ENCODE measurements at regions not wholly inside any gene's neighbourhood (a gene's known extent, or its start where the extent isn't known, plus 50 kb on each side); places are given as distances from the start of the nearest gene placed in this dataset.

GRCh38 chr6:126280287-126280686 is 59.6 kb upstream of the CENPW start:
- no peak overlapping the region for H3K4me3 Mint-ChIP-seq
- no peak overlapping the region for H3K27ac Mint-ChIP-seq
- DNase-seq = no peak
- H3K4me1 Mint-ChIP-seq (ENCODE audit: low read depth) = no peaks in the 10 kb centered on the region
- TF ChIP-seq CTCF (IDR thresholded peaks at IDR 0.05) = no peak
- H3K36me3 Mint-ChIP-seq (ENCODE audit: low read depth) = no peaks in the 10 kb centered on the region
- H3K27me3 Mint-ChIP-seq (ENCODE audit: insufficient read depth) = no peaks in the 10 kb centered on the region; the same call in 1 of the 2 replicates
- H3K9me3 Mint-ChIP-seq = no peaks in the 10 kb centered on the region

- Mint-ChIP-seq H3K36me3 (ENCODE audit: low read depth) (no peaks in the 10 kb centered on the region), H3K9me3 (no peaks in the 10 kb centered on the region), H3K4me1 (ENCODE audit: low read depth) (no peaks in the 10 kb centered on the region), H3K27me3 (ENCODE audit: insufficient read depth) (no peaks in the 10 kb centered on the region; the same call in 1 of the 2 replicates), H3K4me3 (no peak overlapping the region), H3K27ac (no peak overlapping the region)
- TF ChIP-seq CTCF (IDR thresholded peaks at IDR 0.05) = no peak
- no peak for DNase-seq
These were observed 54.0 kb upstream of the CENPW start for GRCh38 chr6:126285871-126286365.
